ENCODE measurements at regions not wholly inside any gene's neighbourhood (a gene's known extent, or its start where the extent isn't known, plus 50 kb on each side); places are given as distances from the start of the nearest gene placed in this dataset.

DNA sequence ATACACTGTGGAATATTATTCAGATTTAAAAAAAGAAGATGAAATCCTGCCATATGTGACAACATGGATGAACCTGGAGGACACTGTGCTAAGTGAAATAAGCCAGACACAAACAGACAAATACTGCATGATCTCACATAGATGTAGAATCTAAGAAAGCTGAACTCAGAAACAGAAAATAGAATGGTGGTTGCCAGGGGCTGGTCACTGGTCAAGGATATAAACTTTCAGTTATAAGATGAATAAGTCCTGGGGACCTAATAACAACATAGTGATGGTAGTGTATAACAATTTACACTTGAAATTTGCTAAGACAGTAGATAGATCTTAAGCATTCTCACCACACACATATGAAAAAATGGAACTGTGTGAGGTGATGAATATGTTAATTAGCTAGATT is 161.3 kb upstream of the TMCC3 start:
- H3K4me1 ChIP-seq (ENCODE audit: insufficient read depth, low read length): no peaks in the 10 kb centered on the region
- no peak overlapping the region for H3K9ac ChIP-seq (ENCODE audit: low read length)
- no peaks in the 10 kb centered on the region for H3K36me3 ChIP-seq (ENCODE audit: insufficient read depth, low read length)
- H3K9me3 ChIP-seq (ENCODE audit: low read length): no peaks in the 10 kb centered on the region
- H3K4me3 ChIP-seq (ENCODE audit: low read depth in 1 of 2, low read length in 2 of 2): no peak overlapping the region
- H3K27ac ChIP-seq (ENCODE audit: low read depth, low read length): no peak overlapping the region
- H3K27me3 ChIP-seq (ENCODE audit: control insufficient read depth in 1 of 2, insufficient read depth in 2 of 2, low read length in 2 of 2): no peaks in the 10 kb centered on the region

DNA sequence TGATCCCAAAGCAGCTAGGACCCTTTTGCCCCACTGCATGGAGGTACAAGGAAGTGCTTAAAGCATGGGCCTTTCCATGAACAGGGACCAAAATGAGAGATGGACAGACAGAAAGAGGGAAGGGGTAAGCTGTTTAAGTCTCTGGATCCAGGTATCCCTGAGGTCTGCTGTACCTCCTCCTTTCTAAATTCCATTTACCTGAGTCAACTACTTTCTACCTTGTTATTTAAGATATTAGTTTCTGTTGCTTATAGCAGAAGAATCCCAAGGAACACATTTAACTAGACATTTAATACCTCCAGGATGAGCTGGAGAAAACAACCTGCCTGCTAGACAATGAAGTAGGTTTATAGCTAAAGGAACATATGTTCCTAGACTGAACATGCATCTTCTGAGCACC is 157.6 kb upstream of the TMCC3 start:
- no peaks in the 10 kb centered on the region for H3K9me3 ChIP-seq (ENCODE audit: low read length)
- no peaks in the 10 kb centered on the region for H3K4me1 ChIP-seq (ENCODE audit: insufficient read depth, low read length)
- no peak overlapping the region for H3K27ac ChIP-seq (ENCODE audit: low read depth, low read length)
- H3K27me3 ChIP-seq (ENCODE audit: control insufficient read depth in 1 of 2, insufficient read depth in 2 of 2, low read length in 2 of 2): no peaks in the 10 kb centered on the region
- no peak overlapping the region for H3K4me3 ChIP-seq (ENCODE audit: low read depth in 1 of 2, low read length in 2 of 2)
- H3K9ac ChIP-seq (ENCODE audit: low read length): no peak overlapping the region
- H3K36me3 ChIP-seq (ENCODE audit: insufficient read depth, low read length): no peaks in the 10 kb centered on the region

DNA sequence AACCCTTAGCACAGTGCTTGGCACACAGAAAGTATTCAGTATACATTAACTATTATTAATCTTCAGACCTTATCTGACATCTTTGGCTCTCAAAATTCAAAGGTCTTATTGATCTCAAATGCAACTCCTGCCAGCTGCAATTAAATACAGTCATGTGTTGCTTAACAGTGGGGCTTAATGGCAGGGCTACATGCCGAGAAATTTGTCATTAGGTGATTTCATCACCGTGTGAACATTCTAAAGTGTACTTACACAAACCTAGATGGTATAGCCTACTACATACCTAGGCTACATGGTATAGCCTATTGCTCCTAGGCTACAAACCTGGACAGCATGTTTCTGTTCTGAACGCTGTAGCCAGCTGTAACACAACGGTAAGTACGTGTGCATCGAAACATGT is 156.3 kb upstream of the TMCC3 start:
- Histone ChIP-seq H3K4me3 (ENCODE audit: low read depth in 1 of 2, low read length in 2 of 2) (no peak overlapping the region), H3K27ac (ENCODE audit: low read depth, low read length) (no peak overlapping the region)

DNA sequence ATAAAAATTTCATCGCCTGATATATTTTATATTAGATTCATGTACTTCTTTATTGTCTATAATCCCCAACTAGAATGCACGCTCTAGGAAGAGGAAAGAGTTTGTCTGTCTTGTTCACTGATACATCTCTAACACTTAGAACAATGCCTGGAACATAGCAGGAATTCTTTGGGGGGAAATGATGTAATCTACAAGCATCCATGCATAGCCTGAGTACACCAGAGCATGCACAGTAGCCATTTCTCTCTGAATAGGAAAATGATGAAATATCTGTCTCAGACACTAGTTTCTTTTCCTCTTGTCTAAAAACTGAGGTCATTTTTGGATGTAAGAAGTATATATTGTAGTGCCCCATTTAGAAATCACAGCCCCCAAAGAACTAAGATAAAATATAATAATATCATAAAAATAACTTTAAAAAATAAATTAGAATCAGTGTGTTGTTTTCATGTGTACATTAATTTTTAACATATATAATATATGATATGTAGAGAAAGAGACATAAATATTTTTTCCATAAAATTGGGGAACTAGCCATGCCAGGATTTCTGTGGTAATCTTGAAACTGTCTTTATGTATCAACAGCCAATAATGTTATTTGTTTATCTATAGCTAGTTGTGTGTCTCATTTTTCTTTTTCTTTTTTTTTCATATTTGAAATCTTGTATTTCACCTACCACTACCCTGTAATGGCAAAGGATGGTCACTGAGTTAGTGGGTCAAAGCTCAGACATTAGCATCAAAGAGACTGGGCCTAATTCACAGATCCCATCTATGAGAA is 155.6 kb upstream of the TMCC3 start:
- no peaks in the 10 kb centered on the region for H3K4me1 ChIP-seq (ENCODE audit: insufficient read depth, low read length)
- no peaks in the 10 kb centered on the region for H3K27me3 ChIP-seq (ENCODE audit: control insufficient read depth in 1 of 2, insufficient read depth in 2 of 2, low read length in 2 of 2)
- no peak overlapping the region for H3K27ac ChIP-seq (ENCODE audit: low read depth, low read length)
- H3K9ac ChIP-seq (ENCODE audit: low read length): no peak overlapping the region
- no peaks in the 10 kb centered on the region for H3K9me3 ChIP-seq (ENCODE audit: low read length)
- H3K36me3 ChIP-seq (ENCODE audit: insufficient read depth, low read length): no peaks in the 10 kb centered on the region
- no peak overlapping the region for H3K4me3 ChIP-seq (ENCODE audit: low read depth in 1 of 2, low read length in 2 of 2)

More for the DNA sequence above, 156.3 kb upstream of the TMCC3 start:
- Histone ChIP-seq H3K27me3 (ENCODE audit: control insufficient read depth in 1 of 2, insufficient read depth in 2 of 2, low read length in 2 of 2) (no peaks in the 10 kb centered on the region), H3K9me3 (ENCODE audit: low read length) (no peaks in the 10 kb centered on the region), H3K4me1 (ENCODE audit: insufficient read depth, low read length) (no peaks in the 10 kb centered on the region), H3K9ac (ENCODE audit: low read length) (no peak overlapping the region), H3K36me3 (ENCODE audit: insufficient read depth, low read length) (no peaks in the 10 kb centered on the region)

DNA sequence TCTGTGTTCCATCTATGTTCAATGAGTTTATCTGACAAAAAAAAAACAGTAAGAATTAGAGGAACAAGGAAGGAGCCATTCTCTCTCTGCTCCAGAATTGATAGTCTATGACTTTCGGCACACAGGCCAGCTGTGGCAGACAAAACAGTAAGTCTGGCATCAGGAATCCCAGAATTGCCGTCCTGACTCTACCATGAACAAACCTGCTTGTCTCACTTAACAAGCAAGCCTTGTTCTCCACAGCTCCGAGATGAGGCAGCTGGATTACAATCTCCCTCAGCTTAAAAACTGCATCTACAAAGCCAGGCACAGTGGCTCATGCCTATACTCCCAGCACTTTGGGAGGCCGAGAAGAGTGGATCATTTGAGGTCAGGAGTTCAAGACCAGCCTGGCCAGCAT is 153.6 kb upstream of the TMCC3 start:
- H3K9me3 ChIP-seq (ENCODE audit: low read length): no peaks in the 10 kb centered on the region
- H3K4me3 ChIP-seq (ENCODE audit: low read depth in 1 of 2, low read length in 2 of 2): no peak overlapping the region
- no peak overlapping the region for H3K9ac ChIP-seq (ENCODE audit: low read length)
- no peaks in the 10 kb centered on the region for H3K4me1 ChIP-seq (ENCODE audit: insufficient read depth, low read length)
- no peaks in the 10 kb centered on the region for H3K27me3 ChIP-seq (ENCODE audit: control insufficient read depth in 1 of 2, insufficient read depth in 2 of 2, low read length in 2 of 2)
- H3K27ac ChIP-seq (ENCODE audit: low read depth, low read length): no peak overlapping the region
- H3K36me3 ChIP-seq (ENCODE audit: insufficient read depth, low read length): no peaks in the 10 kb centered on the region

DNA sequence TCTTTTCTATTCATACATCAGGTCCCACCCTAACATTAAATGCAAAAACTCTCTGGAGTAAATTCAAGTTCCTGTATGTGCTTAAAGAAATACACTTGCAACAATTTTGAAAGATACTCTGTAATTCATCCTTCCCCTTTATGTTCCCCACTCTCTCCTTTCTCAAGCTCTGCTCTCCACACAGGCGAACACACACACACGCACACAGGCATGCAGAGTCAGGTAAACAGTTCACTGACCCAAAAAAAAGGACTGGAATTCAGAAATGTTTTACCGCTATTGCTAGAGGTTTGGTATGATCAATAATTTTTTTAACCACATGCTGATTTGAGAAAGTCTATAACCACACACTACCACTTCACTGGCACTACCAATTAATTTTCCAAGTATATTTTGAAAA is 152.4 kb upstream of the TMCC3 start:
- H3K27me3 ChIP-seq (ENCODE audit: control insufficient read depth in 1 of 2, insufficient read depth in 2 of 2, low read length in 2 of 2): no peaks in the 10 kb centered on the region

DNA sequence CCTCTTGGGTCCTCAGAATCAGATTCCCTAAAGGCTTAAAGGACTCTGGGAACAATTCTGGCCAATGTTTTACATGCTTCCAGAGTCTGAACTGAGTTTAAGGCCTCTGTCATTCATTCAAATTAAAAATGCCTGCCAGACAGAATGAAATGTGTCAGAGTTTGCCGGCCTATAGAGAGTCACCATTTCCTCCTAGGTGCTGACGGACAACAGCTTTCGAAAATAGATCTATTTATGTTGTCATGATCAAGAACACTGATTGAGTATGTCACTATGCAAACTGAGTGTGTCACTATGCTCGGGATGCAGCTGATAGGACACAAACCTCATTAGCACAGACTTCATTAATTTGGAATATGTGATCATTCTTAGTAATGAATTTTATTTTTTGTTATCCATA is 151.4 kb upstream of the TMCC3 start:
- H3K4me3 ChIP-seq (ENCODE audit: low read depth in 1 of 2, low read length in 2 of 2): no peak overlapping the region
- H3K27ac ChIP-seq (ENCODE audit: low read depth, low read length): no peak overlapping the region
- H3K4me1 ChIP-seq (ENCODE audit: insufficient read depth, low read length): no peaks in the 10 kb centered on the region
- no peak overlapping the region for H3K9ac ChIP-seq (ENCODE audit: low read length)
- no peaks in the 10 kb centered on the region for H3K27me3 ChIP-seq (ENCODE audit: control insufficient read depth in 1 of 2, insufficient read depth in 2 of 2, low read length in 2 of 2)
- H3K9me3 ChIP-seq (ENCODE audit: low read length): no peaks in the 10 kb centered on the region
- no peaks in the 10 kb centered on the region for H3K36me3 ChIP-seq (ENCODE audit: insufficient read depth, low read length)

More for the DNA sequence above, 152.4 kb upstream of the TMCC3 start:
- H3K36me3 ChIP-seq (ENCODE audit: insufficient read depth, low read length): no peaks in the 10 kb centered on the region
- no peak overlapping the region for H3K9ac ChIP-seq (ENCODE audit: low read length)
- no peaks in the 10 kb centered on the region for H3K9me3 ChIP-seq (ENCODE audit: low read length)
- no peak overlapping the region for H3K27ac ChIP-seq (ENCODE audit: low read depth, low read length)
- H3K4me3 ChIP-seq (ENCODE audit: low read depth in 1 of 2, low read length in 2 of 2): no peak overlapping the region
- no peaks in the 10 kb centered on the region for H3K4me1 ChIP-seq (ENCODE audit: insufficient read depth, low read length)

DNA sequence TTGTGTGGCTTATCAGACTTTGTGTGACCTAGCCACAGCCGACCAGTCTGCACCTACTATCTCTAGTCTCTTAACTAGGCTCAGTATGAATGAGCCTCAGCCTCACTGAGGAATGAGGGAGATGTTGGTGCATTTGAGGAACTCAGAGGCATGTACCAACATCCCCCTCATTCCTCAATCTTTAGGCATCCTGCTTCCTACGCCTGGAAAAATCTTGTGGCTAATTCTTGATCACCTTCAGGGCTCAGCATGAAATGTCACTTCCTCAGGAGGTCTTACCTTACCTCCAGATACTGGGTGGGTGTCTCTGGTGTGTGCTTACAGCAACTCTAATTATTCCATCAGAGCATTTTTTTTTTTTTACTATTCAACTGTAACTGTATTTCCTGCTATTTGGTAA is 148.8 kb upstream of the TMCC3 start:
- H3K27me3 ChIP-seq (ENCODE audit: control insufficient read depth in 1 of 2, insufficient read depth in 2 of 2, low read length in 2 of 2): no peaks in the 10 kb centered on the region
- no peak overlapping the region for H3K4me3 ChIP-seq (ENCODE audit: low read depth in 1 of 2, low read length in 2 of 2)
- no peaks in the 10 kb centered on the region for H3K36me3 ChIP-seq (ENCODE audit: insufficient read depth, low read length)
- H3K9ac ChIP-seq (ENCODE audit: low read length): no peak overlapping the region
- no peaks in the 10 kb centered on the region for H3K4me1 ChIP-seq (ENCODE audit: insufficient read depth, low read length)
- H3K9me3 ChIP-seq (ENCODE audit: low read length): no peaks in the 10 kb centered on the region
- no peak overlapping the region for H3K27ac ChIP-seq (ENCODE audit: low read depth, low read length)

DNA sequence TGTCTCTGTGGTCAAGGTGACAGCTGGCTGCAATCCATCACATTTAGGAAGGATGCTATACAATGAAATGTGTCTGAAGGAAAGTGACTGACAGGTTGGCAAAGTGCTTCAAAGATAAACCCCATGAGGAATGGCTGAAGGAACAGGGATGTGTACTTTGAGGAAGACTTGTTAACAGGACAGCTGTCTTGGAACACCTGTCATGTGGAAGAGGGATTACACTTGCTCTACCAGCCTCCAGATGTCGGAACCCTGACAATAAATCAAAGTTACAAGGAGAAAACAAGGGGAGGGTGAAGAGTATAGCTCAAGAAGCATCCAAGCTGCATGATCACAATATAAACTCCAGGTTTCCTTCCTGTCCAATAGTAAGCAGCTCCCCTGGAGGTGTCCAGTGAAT is 147.8 kb upstream of the TMCC3 start:
- Histone ChIP-seq H3K27ac (ENCODE audit: low read depth, low read length) (no peak overlapping the region), H3K36me3 (ENCODE audit: insufficient read depth, low read length) (no peaks in the 10 kb centered on the region), H3K4me3 (ENCODE audit: low read depth in 1 of 2, low read length in 2 of 2) (no peak overlapping the region), H3K9ac (ENCODE audit: low read length) (no peak overlapping the region), H3K4me1 (ENCODE audit: insufficient read depth, low read length) (no peaks in the 10 kb centered on the region), H3K27me3 (ENCODE audit: control insufficient read depth in 1 of 2, insufficient read depth in 2 of 2, low read length in 2 of 2) (no peaks in the 10 kb centered on the region), H3K9me3 (ENCODE audit: low read length) (no peaks in the 10 kb centered on the region)

DNA sequence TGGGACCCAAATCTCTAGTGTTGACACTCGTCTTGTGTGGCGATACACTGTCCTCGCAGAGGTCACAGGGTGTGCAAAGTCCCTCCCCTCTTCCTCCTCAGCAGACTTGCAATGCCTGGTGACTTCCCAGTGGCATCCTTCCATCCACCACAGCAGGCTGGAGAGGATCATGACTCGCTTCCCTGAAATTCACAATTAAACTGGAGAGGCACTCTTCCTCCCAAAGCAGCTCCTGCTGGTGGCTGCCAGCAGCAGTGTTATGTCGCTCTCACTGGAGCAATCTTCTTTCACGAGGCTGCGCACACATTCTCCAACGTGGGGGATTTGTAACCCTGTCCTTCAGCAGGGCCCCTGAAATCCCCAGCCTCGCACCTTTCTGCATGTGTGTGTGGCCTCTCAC is 145.2 kb upstream of the TMCC3 start:
- H3K27ac ChIP-seq (ENCODE audit: low read depth, low read length): no peak overlapping the region
- H3K9ac ChIP-seq (ENCODE audit: low read length): no peak overlapping the region
- no peaks in the 10 kb centered on the region for H3K27me3 ChIP-seq (ENCODE audit: control insufficient read depth in 1 of 2, insufficient read depth in 2 of 2, low read length in 2 of 2)
- H3K4me1 ChIP-seq (ENCODE audit: insufficient read depth, low read length): no peaks in the 10 kb centered on the region
- H3K4me3 ChIP-seq (ENCODE audit: low read depth in 1 of 2, low read length in 2 of 2): no peak overlapping the region
- no peaks in the 10 kb centered on the region for H3K36me3 ChIP-seq (ENCODE audit: insufficient read depth, low read length)
- no peaks in the 10 kb centered on the region for H3K9me3 ChIP-seq (ENCODE audit: low read length)

DNA sequence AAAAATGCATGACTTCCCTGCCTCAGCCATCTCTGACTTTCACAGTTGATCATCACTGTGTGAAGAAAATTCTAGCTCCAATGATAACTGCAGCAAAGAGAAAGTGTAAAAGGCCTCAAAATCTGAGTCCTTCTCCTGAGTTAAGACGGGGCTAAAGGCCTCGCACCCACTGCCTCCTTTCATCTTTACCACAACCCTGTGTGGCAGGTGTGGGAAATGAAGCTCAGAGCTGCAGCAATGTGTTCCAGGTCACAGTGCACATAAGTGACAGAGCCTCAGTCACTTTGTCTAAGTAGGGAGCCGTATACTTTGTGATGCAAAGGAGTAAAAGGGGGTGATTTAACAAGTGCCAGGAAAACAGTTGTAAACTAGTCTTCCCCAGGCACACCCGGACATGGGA is 144.7 kb upstream of the TMCC3 start:
- no peaks in the 10 kb centered on the region for H3K36me3 ChIP-seq (ENCODE audit: insufficient read depth, low read length)

DNA sequence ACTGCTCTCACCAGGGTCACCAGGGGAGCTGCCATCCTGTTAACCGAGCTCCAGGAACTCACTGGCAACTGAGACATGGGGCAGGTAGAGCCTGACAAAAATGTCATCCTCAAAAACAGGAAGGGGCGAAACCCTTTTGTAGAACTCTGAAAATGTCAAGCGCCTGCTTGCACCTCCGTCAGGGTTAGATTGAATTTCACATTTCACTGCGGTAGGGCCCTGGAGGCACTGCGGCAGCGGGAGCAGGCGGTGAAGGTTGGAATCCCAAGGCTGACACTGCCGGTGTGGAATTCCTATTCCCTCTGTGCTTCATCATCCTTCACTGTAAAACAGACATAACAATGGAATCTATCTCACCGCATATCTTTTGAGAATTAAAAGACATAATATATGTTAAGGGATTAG is 142.8 kb upstream of the TMCC3 start:
- no peaks in the 10 kb centered on the region for H3K27me3 ChIP-seq (ENCODE audit: control insufficient read depth in 1 of 2, insufficient read depth in 2 of 2, low read length in 2 of 2)
- no peak overlapping the region for H3K4me3 ChIP-seq (ENCODE audit: low read depth in 1 of 2, low read length in 2 of 2)
- H3K4me1 ChIP-seq (ENCODE audit: insufficient read depth, low read length): no peaks in the 10 kb centered on the region
- no peak overlapping the region for H3K27ac ChIP-seq (ENCODE audit: low read depth, low read length)
- no peaks in the 10 kb centered on the region for H3K9me3 ChIP-seq (ENCODE audit: low read length)
- no peaks in the 10 kb centered on the region for H3K36me3 ChIP-seq (ENCODE audit: insufficient read depth, low read length)
- no peak overlapping the region for H3K9ac ChIP-seq (ENCODE audit: low read length)

More for the DNA sequence above, 144.7 kb upstream of the TMCC3 start:
- H3K9me3 ChIP-seq (ENCODE audit: low read length): no peaks in the 10 kb centered on the region
- H3K27me3 ChIP-seq (ENCODE audit: control insufficient read depth in 1 of 2, insufficient read depth in 2 of 2, low read length in 2 of 2): no peaks in the 10 kb centered on the region
- no peak overlapping the region for H3K27ac ChIP-seq (ENCODE audit: low read depth, low read length)
- no peak overlapping the region for H3K9ac ChIP-seq (ENCODE audit: low read length)
- no peaks in the 10 kb centered on the region for H3K4me1 ChIP-seq (ENCODE audit: insufficient read depth, low read length)
- H3K4me3 ChIP-seq (ENCODE audit: low read depth in 1 of 2, low read length in 2 of 2): no peak overlapping the region
